OCI-LY3 (cell line): ENCODE measurements at regions not wholly inside any gene's neighbourhood (a gene's known extent, or its start where the extent isn't known, plus 50 kb on each side); places are given as distances from the start of the nearest gene placed in this dataset.

Source experiments
- EZH2phosphoT487 ChIP-seq: fragments of 200-600 bp; shearing (Covaris generic); IDR thresholded peaks from 2 replicates; pipeline ENCODE4 v1.6.1; 2018; ENCODE audit warnings: antibody characterized with exemption, mixed run types, low read depth
- TF ChIP-seq, protein P1 (sequence below): fragments of 200-600, 300-600 bp; sonication (generic); IDR thresholded peaks from 2 replicates; pipeline ENCODE4 v1.5.1; 2014; ENCODE audit warnings: antibody characterized with exemption, low read length, low read depth

DNA sequence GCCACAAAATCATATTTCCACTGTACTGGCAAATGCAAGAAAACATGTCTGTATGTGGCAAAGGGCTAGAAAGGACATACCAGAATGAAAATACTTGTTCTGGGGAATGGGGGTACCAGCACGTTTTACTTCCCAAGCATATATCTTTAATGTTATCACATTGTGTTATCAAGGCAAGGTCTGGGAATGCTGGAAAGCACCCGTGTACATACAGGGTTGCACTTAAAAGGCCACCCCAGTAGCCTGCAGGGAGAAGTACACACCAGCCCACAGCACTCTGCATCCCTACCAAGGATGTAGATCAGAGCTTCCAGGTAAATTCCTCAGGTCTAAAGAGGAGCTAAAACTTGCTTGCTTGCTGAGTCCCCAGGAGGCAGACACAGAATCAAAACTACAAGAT, 381.8 kb downstream of the RRAGC start:
- TF ChIP-seq, protein P1, sequence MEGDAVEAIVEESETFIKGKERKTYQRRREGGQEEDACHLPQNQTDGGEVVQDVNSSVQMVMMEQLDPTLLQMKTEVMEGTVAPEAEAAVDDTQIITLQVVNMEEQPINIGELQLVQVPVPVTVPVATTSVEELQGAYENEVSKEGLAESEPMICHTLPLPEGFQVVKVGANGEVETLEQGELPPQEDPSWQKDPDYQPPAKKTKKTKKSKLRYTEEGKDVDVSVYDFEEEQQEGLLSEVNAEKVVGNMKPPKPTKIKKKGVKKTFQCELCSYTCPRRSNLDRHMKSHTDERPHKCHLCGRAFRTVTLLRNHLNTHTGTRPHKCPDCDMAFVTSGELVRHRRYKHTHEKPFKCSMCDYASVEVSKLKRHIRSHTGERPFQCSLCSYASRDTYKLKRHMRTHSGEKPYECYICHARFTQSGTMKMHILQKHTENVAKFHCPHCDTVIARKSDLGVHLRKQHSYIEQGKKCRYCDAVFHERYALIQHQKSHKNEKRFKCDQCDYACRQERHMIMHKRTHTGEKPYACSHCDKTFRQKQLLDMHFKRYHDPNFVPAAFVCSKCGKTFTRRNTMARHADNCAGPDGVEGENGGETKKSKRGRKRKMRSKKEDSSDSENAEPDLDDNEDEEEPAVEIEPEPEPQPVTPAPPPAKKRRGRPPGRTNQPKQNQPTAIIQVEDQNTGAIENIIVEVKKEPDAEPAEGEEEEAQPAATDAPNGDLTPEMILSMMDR = no peak
- TF ChIP-seq EZH2phosphoT487 = no peak
